HG02763 (cell line): ENCODE measurements at regions not wholly inside any gene's neighbourhood (a gene's known extent, or its start where the extent isn't known, plus 50 kb on each side); places are given as distances from the start of the nearest gene placed in this dataset.

ENCODE experiments used
- ATAC-seq: cut with Tn5 transposase; IDR thresholded peaks from one replicate; pipeline ENCODE4 v1.9.1; 2021; ENCODE audit warnings: mild to moderate bottlenecking, moderate library complexity; ENCODE audit not compliant: unreplicated experiment

- no peak for ATAC-seq
Measured at GRCh38 chr10:126846959-126847358, 58.3 kb upstream of the DOCK1 start.

- ATAC-seq, result no peak
Measured at GRCh38 chr10:126847666-126848065, 57.6 kb upstream of the DOCK1 start.

GRCh38 chr10:126849646-126850045 lies 55.6 kb upstream of the DOCK1 start:
- ATAC-seq, result no peak

GRCh38 chr10:126851414-126852108 lies 53.7 kb upstream of the DOCK1 start:
- ATAC-seq, result no peak

GRCh38 chr10:126854726-126855495 lies 50.3 kb upstream of the DOCK1 start:
- ATAC-seq, result no peak
